Epithelial cell of prostate (primary cell): ENCODE measurements at regions not wholly inside any gene's neighbourhood (a gene's known extent, or its start where the extent isn't known, plus 50 kb on each side); places are given as distances from the start of the nearest gene placed in this dataset.
"Not testable (repeated sequence)": the region's sequence is repeated elsewhere in the genome, so short reads cannot be mapped to it uniquely, and the experiment has no call there.

ENCODE experiments used
- DNase-seq: peaks from one replicate; pipeline ENCODE4 v3.0.0-alpha.2; 2011; ENCODE audit warnings: low read depth, low spot score
- H3K27ac ChIP-seq: fragments of 450-650 bp; 2 replicates; pipeline ENCODE4 v1.5.1; 2017; ENCODE audit warnings: mild to moderate bottlenecking

DNA sequence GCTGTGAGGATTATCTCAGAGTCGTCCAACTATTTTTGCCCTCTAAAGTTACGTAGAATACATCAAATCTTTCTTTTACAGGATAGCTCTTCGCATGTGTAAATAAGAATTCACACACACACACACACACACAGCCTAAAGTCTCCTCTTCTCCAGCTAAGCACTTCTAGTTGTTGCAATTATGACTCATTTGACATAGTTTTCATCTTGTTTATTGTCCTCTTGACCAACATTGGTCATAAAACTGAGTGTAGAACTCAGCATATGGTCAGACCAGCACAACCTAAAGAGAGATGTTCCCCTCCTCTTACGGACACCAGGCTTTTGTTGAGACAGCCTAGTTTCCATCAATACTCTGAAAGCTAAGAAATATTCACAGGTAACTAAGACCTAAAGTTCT, 234.2 kb downstream of the BLID start:
- no peak for DNase-seq

DNA sequence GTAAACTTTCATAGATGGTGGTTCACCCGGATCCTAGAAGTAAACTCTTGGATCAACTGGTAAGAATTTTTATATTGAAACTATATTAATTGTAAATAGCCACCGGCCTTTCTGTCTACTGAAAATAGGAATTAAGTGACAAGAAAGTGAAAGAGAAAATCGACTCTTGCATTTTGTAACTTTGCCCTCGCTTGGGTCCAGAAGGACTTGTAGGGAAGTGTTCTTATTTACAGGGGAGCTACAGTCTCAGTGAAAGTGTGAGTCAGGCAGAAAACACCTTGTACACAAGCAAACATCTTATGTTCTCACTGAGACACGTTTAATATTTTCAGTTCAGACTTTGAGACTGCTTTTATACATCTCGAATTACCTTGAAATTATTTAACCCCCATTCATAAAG, 238.9 kb downstream of the BLID start:
- no peak for DNase-seq
- H3K27ac ChIP-seq, result no peak overlapping the region

More for the DNA sequence above, 234.2 kb downstream of the BLID start:
- H3K27ac ChIP-seq, result no peak overlapping the region

DNA sequence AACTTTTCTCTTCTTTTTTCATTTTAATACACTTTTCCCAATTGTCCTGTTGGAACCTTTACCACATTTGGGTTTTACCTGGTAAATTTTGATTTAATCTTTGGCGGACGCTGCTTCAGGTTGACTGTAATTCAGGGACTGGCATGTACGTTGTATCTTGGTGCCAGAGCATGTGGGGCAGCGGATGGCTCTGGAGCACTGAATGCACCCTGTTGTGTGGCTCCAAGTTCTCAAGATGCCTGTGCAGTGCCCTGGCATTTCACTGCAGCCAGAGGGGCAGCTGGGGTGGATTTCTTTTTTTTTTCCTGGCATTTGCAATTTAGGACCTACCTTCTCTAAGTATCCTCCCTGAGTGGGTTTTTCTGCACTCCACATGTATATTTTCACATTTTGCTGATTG, 242.2 kb downstream of the BLID start:
- H3K27ac ChIP-seq, result no peak overlapping the region
- DNase-seq, result no peak

DNA sequence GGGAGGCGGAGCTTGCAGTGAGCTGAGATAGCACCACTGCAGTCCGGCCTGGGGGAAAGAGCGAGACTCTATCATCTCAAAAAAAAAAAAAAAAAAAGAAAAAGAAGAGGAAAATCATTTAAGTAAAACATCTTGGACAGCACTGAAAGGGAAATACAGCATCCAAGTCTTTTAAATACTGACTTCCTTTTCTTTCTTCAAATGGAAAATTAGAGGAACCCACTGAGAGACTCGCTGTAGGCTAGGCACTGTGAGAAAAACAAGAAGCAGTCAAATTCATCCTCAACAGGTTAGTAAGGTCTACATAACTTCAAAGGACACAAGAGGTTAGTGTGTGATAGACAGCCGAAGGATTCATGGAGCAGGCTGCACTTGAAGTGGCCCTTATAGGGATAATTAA, 243.7 kb downstream of the BLID start:
- H3K27ac ChIP-seq, result no peak overlapping the region
- DNase-seq, result no peak

DNA sequence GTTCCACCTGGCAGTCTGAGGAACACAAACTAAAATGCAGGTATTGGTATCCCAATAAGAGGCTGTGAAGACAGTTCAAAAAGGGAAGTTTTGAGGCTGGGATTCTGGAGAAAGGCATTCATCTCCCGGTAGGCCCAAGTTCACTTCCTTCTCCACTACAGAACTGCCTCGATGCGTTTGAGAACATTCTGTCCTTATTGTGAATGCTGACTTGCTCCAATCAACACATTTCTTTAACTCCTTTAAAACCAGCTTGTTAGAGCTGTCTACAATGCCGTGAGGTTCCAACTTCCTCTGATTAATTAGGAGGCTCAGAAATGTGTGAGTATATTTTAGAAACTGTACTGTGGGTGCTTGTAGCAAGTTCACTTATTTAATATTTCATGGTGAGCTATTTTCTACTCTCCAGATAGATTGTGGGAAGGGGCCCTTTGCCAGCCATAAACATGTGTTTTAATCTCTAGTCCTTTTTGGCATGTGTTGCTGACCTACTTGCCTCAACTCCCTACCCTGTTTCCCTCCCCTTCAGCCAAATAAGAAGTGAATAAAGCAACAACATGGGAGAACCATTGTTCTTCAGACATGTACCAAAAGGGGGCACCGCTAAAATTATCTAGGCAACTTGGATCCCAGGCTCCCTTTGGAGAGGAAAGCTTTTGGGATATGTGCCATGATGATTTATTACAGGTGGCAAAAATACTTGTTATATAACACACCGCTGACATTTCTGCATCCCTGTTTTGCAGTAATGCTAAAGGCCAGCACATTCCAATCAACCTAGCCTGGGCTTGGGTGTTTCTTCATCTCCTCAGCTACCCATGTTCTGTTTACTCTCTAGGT, 245.6 kb downstream of the BLID start:
- no peak overlapping the region for H3K27ac ChIP-seq

DNA sequence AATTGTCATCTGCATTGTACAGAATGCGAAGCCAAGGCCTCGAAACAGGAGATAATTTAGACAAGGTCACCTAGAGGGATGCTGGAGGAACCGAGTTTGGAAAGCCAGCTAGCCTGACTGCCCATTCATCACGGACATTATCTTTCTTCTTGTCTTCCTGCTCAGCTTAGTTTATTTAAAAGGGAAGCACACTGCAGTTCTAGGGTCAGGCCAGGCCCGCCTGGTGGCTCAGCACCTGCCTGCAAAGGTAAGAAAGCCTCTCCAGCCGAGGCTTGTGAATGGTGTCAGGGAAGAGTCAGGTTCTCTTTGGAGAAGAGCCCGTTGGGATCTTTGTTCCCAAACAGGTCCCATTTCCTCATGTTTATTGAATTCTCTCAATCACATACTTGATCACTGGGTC, 246.5 kb downstream of the BLID start:
- no peak for DNase-seq
- H3K27ac ChIP-seq, result no peak overlapping the region

More for the DNA sequence above, 245.6 kb downstream of the BLID start:
- no peak for DNase-seq

DNA sequence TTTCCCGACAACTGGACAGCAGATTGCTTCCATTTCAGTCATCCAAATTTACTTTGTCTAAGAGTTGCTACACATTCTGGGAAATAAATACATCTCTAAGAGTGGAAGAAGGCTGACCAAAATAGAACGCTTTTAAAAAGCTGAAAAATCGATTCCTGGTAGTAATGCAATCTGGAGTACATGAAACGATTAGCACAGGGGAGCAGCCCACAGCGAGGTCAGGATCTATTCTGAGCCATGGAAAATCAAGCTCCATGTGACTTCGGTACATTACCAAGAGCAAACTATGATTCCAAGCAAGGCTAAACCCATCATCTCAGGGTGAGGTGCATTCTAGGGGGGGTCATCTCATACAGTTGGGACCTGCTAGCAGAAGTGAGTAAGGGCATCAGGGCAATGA, 249.3 kb downstream of the BLID start:
- DNase-seq, result no peak
- no peak overlapping the region for H3K27ac ChIP-seq

DNA sequence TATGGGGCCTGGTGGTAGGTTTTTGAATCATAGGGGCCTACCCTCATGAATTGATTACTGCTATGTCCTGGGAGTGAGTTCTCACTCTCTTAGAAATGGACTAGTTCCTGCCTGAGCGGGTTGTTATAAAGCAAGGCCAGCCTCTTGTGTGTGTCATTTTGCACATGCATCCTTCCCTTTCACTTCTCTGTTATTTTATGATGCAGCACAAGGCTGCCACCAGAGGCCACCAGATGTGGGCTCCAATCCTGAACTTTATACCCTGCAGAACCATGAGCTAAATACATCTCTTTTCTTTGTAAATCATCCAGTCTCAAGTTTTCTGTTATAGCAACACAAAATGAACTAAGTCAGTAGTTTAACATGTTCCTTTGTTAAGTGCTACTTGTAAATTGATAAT, 251.4 kb downstream of the BLID start:
- DNase-seq, result no peak
- H3K27ac ChIP-seq, result no peak overlapping the region

DNA sequence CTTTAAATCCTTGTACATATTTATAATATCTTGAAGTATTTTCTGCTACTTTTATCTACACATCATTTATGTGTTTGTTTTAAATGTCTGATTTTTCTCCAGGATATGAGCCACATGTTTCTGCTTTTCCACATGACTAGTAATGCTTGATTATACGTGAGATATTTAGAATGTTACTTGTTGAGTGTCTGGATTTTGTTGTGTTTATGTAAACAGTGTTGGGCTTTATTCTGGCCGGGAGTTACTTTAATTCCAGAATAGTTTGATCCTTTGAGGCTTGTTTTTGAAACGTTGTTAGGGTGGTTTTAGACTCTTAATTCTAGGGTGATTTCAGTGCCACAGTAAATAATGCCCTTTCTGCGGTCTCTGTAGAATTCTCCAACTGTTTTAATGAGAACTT, 252.9 kb downstream of the BLID start:
- DNase-seq, result no peak
- no peak overlapping the region for H3K27ac ChIP-seq

DNA sequence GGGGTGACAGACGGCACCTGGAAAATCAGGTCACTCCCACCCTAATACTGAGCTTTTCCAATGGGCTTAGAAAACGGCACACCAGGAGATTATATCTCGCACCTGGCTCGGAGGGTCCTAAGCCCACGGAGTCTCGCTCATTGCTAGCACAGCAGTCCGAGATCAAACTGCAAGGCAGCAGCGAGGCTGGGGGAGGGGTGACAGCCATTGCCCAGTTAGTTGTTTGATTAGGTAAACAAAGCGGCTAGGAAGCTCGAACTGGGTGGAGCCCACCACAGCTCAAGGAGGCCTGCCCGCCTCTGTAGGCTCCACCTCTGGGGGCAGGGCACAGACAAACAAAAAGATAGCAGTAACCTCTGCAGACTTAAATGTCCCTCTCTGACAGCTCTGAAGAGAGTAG, 260.9 kb downstream of the BLID start:
- DNase-seq, H3K27ac ChIP-seq: not testable (repeated sequence)

DNA sequence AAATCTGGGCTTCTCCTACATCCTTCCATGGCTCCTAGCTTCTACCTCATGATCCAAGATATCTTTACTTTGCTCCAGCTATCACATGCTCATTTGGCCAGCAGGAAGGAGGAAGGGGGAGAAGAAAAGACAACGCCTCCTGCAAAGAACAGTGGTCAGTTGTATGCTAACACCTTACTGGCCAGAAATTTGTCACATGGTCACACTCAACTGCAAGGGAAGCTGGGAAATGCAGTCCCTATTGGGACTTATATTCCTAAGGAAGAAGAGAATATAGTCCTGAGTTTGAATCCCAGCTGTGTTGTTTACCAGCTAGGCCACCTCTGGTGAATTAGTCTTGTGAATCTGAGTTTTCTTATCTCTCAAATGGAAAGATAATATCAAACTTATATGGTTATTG, 272.0 kb downstream of the BLID start:
- no peak overlapping the region for H3K27ac ChIP-seq

DNA sequence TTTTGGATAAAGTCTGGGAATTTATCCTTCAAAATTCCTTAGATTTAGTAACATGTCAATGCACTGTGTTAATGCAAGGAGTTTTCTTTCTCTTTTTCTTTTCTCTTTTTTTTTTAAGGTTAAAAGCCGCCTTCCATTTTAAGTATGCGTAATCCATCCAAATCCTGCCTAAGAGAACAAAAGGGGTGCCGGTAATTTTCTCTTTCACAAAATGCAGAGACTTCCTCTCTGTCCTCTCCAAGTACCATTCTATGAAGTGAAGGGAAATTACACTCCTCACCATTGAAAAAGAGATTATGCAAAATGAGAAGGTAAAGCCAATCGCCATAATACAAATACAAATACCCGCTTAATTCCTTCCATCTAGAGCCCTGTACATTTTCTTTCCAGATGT, 273.8 kb downstream of the BLID start:
- H3K27ac ChIP-seq, result no peak overlapping the region
- DNase-seq, result no peak

More for the DNA sequence above, 272.0 kb downstream of the BLID start:
- DNase-seq, result no peak

DNA sequence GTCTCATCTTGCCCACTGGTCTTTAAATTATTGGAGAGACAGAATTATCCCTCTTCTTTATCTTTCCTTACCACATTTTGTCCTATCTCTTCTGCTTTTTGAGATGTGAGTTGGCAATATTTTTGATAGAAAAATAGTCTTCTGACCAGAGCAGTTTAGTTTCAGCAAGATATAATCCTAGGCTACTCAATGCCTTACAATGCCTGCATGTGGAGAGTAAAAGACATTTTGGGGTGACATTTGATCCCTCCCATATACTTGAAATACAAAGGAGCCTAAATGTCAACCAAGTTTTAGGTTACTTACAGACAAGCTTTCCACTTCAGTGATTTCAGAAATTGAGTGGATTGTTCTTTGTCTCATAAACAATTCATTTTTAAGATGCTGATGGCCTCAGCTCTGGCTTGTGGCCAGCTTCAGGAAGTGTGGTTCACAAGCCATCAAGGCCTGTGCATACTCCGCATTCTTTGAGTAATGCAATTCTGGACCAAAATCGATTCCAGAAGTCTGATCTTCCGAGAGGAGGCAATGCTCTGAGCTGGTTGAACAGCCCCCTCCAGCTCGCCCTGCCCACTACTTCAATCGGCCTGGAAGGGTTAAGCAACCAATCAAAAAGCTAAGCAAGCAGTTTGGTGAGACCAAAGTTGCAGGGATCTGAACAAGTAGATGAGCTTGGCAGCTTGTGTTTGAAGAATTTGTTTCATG, 274.4 kb downstream of the BLID start:
- no peak overlapping the region for H3K27ac ChIP-seq
- DNase-seq, result no peak

DNA sequence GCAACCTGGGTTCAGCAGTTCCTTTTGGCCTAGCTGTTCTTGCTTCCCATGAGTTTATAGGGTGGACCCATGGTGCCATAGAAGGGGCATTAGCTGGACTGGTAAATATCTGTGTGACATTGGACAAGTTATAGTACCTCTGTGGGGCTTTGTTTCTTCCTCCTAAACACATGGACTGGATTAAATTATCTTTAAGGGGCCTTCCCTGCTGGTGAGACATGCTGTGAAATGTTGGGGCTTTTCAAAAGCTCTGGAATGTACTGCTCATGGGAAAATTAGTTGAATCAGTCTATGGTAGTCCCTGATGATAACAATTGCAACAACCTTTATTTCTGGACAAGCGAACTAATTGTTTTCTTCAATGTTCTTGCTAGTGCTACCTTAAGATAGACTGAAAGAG, 276.2 kb downstream of the BLID start:
- no peak for DNase-seq
- no peak overlapping the region for H3K27ac ChIP-seq

DNA sequence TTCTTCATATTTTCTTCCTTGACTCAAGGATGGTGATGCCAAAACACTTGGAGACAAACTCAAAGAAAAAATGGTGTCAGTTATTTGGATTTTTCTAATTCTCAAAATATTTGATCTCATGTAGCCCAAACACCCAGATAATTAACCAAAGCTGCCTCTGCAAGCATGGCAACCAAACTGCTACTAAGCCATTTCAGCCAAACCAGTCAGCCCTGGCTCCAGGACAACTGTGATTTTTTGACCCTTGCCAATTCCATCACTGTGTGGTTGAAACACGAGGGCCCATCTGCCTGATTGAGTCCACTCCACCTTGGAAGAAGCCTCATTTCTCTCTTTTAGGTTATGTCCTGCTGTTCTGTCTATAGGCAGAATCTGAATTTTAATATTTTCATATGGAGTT, 277.4 kb downstream of the BLID start:
- no peak overlapping the region for H3K27ac ChIP-seq
- no peak for DNase-seq

DNA sequence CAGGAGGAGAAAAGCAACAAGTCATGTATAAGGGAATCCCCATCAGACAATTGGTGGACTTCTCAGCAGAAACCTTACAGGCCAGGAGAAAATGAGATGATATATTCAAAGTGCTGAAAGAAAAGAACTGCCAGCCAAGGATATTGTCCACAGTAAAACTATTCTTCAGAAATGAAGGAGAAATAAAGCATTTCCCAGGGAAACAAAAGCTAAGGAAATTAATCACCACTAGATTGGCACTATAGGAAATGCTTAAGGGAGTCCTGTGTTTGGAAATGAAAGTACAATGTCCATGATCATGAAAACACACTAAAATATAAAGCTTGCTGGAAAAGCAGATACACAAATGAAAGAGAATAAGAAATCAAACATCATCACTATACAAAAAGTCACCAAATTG, 282.0 kb downstream of the BLID start:
- no peak overlapping the region for H3K27ac ChIP-seq
- DNase-seq, result no peak

DNA sequence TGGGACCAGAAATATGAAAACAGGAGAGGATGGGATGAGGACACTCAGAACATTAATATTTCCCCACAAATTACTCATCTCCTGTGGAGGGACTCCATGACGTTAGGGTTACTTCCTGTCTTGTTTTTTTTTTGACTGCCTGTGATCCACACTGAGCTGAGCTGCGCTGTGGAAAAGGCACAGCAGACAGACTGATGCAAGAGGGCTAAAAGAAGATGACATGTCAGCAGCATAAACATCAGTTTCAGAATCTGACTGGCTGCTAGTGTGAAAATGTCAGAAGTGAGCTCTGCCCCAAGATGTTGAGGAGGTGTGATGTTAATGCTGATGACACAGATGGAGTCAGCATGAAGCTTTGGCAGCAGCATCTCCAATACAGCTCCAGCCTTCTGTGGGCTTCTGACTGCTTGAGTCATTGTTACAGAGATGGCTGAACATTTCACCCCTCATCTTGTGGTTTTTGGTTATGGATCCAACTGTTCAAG, 286.8 kb downstream of the BLID start:
- DNase-seq, result no peak
- H3K27ac ChIP-seq, result peak overlapping the region; percentile 66

DNA sequence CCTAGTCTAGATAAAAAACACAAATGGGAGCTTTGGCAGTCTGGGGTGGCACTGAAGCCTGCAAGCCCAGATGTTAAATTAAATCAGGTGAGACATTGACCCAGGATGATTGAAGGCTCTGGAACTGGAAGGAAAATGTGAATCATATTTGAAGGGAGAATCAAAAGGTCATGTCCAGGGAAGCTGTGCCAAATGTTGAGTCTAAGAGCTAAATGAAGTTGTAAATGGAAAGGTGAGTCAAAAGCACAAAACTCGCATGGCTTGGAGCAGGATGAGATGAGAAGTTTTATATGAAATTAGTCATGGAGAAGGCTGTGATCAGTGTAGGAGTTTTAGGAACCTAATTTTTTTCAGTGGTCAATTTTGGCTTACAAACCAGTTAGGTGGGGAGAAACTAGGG, 301.1 kb downstream of the BLID start:
- DNase-seq, result peak; percentile 24
- H3K27ac ChIP-seq, result no peak overlapping the region

DNA sequence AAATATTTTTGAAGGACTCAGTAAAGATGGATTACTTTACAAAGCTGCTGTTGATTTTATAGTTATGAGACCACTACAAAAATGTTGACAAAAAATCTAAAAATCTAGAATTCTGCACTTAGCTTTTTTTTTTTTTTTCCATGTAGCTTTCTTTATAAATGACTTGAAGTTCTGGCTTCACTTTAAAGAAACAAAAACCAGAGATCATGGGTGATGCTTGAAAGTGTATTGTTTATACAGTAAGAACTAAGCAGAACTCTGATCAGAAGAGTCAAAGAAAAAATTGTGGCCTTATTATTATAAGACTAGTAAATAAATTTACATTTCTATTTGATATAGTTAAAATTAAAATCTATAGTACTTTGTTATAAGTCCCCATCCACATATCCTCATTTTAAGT, 301.7 kb downstream of the BLID start:
- no peak for DNase-seq
- no peak overlapping the region for H3K27ac ChIP-seq

DNA sequence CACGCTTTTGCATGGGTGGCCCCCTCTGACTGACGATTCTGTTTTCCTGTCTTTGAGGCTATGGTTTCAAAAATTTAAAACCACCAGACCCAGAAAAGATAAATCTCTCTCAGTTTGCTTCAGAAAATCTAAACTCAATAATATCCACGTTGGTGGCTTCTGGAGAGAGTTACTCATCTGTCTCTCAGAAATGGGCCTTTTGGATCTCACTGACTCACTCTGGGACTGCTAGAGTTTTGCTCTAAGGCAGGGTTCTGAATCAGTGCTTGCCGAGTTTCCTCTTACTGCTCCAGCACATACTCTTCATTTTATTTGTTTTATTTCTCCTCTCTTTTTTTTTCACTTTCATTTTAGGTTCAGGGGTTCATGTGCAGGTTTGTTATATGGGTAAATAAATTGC, 305.7 kb downstream of the BLID start:
- H3K27ac ChIP-seq, result no peak overlapping the region
- DNase-seq, result no peak

DNA sequence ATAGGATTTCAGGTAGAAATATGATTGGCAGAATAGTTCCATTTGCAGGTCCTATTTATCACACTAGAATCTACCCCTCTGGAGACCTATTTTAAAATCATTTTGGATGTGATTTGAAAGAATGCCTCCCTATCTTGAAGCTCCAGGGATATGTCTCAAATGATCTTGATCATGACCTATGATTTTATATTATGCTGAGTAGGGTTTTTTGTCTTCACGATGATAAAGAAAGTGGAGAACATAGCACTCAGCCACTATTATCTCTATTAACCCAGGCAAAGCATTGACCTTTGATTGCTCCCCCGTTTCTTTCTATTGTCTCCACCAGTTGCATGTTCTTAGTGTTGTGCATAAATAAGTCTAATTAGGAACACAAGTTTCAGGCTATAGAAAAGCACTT, 307.9 kb downstream of the BLID start:
- no peak overlapping the region for H3K27ac ChIP-seq
- DNase-seq, result no peak

DNA sequence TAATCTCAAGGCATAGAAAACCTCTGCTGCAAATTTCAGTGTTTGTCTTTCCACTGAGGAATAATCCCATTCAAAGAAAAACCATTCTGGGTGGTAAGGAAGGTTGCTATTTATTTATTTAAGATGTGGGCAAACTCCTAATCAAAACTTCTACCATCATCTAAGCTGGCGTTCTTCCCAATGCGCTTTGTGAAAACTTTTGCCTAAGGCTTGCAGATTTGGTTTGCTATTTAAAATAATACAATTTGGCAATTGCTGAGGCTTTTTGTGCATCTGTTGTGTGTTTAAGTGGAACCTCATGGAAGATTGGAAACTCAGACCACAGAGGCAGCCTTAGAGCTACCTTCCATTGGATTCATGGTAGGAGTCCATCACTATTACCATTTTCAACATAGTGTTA, 309.0 kb downstream of the BLID start:
- no peak for DNase-seq
- H3K27ac ChIP-seq, result no peak overlapping the region
